ENCODE measurements at regions not wholly inside any gene's neighbourhood (a gene's known extent, or its start where the extent isn't known, plus 50 kb on each side); places are given as distances from the start of the nearest gene placed in this dataset.

GRCh38 chr1:112318263-112318662 is 77.8 kb upstream of the CTTNBP2NL start:
- H3K27me3 ChIP-seq (ENCODE audit: control insufficient read depth in 2 of 2, insufficient read depth in 2 of 2, low read length in 2 of 2) = no peaks in the 10 kb centered on the region
- H3K9me3 ChIP-seq (replicated peaks in 1 of 2; ENCODE audit: control insufficient read depth in 1 of 2, insufficient read depth in 1 of 2, low read length in 2 of 2) = no peaks in the 10 kb centered on the region
- H3K4me1 ChIP-seq (ENCODE audit: control insufficient read depth in 1 of 2, insufficient read depth in 2 of 2, low read length in 2 of 2) = no peaks in the 10 kb centered on the region
- Mint-ChIP-seq H3K4me1 (peaks cover 4% of the 10 kb centered on the region), H3K4me3 (no peak overlapping the region), H3K9me3 (no peaks in the 10 kb centered on the region), H3K27ac (no peak overlapping the region), H3K36me3 (no peaks in the 10 kb centered on the region), H3K27me3 (ENCODE audit: low read depth in 3 of 3) (peaks cover 4 to 13% (median 4%) of the 10 kb centered on the region in 3 donors)
- H2AFZ ChIP-seq (ENCODE audit: insufficient read depth, low read depth, low read length, poor library complexity, severe bottlenecking) = no peak overlapping the region
- no peak overlapping the region for H3K27ac ChIP-seq (ENCODE audit: low read depth in 1 of 2, low read length in 2 of 2)
- no peak for DNase-seq
- no CpG with 5 or more reads among the region's 2 CpGs for WGBS (ENCODE audit: insufficient coverage)
- no peak for TF ChIP-seq CTCF (IDR thresholded peaks at IDR 0.05)
- no peaks in the 10 kb centered on the region for H3K79me2 ChIP-seq (ENCODE audit: insufficient read depth, low read length)
- H3K9ac ChIP-seq (ENCODE audit: insufficient read depth, low read length, poor library complexity, severe bottlenecking) = no peak overlapping the region
- H4K20me1 ChIP-seq (ENCODE audit: insufficient read depth, low read length) = no peaks in the 10 kb centered on the region
- no peak overlapping the region for H3K4me3 ChIP-seq (replicated peaks in 1 of 3; ENCODE audit: low read depth in 2 of 3, low read length in 3 of 3)
- intact Hi-C loops (cut with micrococcal nuclease) = no loop called here
- H3K4me2 ChIP-seq (replicated peaks; ENCODE audit: extremely low read depth, low read length, poor library complexity, severe bottlenecking) = no peak overlapping the region
- no peaks in the 10 kb centered on the region for H3K36me3 ChIP-seq (replicated peaks in 1 of 2; ENCODE audit: control insufficient read depth in 1 of 2, insufficient read depth in 2 of 2, low read length in 2 of 2)

DNA sequence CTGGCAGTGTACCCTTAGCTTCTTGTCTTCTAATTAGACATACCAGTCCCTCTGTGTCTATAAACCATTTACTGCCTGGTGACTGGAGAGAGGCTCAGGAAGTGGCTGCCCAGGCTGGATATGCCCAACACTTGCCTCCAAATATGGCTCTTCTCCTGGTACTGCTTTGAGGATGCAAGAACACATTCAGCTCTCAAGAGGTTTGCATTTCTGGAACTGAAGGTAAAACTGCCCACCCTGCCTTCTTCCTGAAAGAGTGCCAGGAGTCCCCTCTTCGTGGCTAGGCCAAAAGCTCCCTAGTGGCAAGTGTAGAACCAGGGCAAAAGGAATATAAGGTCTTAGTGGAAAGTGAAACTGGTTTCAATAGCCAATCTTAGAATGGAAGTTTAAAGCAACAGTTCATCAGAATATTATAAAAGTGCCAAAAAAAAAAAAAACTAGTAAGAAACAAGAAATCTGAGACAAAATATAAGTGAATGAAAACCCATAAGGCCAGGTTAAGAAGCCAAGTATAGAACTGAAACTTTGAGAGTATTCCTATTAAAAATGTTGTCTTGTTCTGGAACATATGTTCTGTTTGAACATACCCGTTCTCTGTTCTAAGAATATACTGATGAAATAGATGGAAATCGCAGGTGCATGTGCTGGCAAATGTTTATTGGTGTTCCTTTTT is 77.2 kb upstream of the CTTNBP2NL start:
- H3K27me3 Mint-ChIP-seq (ENCODE audit: low read depth in 3 of 3) = peaks cover 2 to 12% (median 4%) of the 10 kb centered on the region in 3 donors
- H2AFZ ChIP-seq (ENCODE audit: insufficient read depth, low read depth, low read length, poor library complexity, severe bottlenecking) = no peak overlapping the region

More for the DNA sequence above, 77.2 kb upstream of the CTTNBP2NL start:
- Histone ChIP-seq H3K4me3 (replicated peaks in 1 of 3; ENCODE audit: low read depth in 2 of 3, low read length in 3 of 3) (no peak overlapping the region), H3K36me3 (replicated peaks in 1 of 2; ENCODE audit: control insufficient read depth in 1 of 2, insufficient read depth in 2 of 2, low read length in 2 of 2) (no peaks in the 10 kb centered on the region), H3K27me3 (ENCODE audit: control insufficient read depth in 2 of 2, insufficient read depth in 2 of 2, low read length in 2 of 2) (no peaks in the 10 kb centered on the region), H3K9me3 (replicated peaks in 1 of 2; ENCODE audit: control insufficient read depth in 1 of 2, insufficient read depth in 1 of 2, low read length in 2 of 2) (no peaks in the 10 kb centered on the region), H3K9ac (ENCODE audit: insufficient read depth, low read length, poor library complexity, severe bottlenecking) (no peak overlapping the region), H3K4me2 (replicated peaks; ENCODE audit: extremely low read depth, low read length, poor library complexity, severe bottlenecking) (no peak overlapping the region), H3K79me2 (ENCODE audit: insufficient read depth, low read length) (no peaks in the 10 kb centered on the region), H3K4me1 (ENCODE audit: control insufficient read depth in 1 of 2, insufficient read depth in 2 of 2, low read length in 2 of 2) (no peaks in the 10 kb centered on the region), H3K27ac (ENCODE audit: low read depth in 1 of 2, low read length in 2 of 2) (no peak overlapping the region), H4K20me1 (ENCODE audit: insufficient read depth, low read length) (no peaks in the 10 kb centered on the region)
- Mint-ChIP-seq H3K36me3 (no peaks in the 10 kb centered on the region), H3K27ac (no peak overlapping the region), H3K9me3 (no peaks in the 10 kb centered on the region), H3K4me1 (peaks cover 4% of the 10 kb centered on the region), H3K4me3 (no peak overlapping the region)
- intact Hi-C loops (cut with micrococcal nuclease) = no loop called here
- TF ChIP-seq CTCF (IDR thresholded peaks at IDR 0.05) = no peak
- DNase-seq = no peak
- WGBS (ENCODE audit: insufficient coverage) = no CpG with 5 or more reads among the region's 3 CpGs

Data from CD14-positive monocyte (primary cell).